Stimulated activated CD4-positive, alpha-beta T cell treated with anti-CD3 and anti-CD28 coated beads, Interleukin-4, amount 100 ng/mL, for 1 hour (primary cell): ENCODE measurements at regions not wholly inside any gene's neighbourhood (a gene's known extent, or its start where the extent isn't known, plus 50 kb on each side); places are given as distances from the start of the nearest gene placed in this dataset.
"Not testable (repeated sequence)": the region's sequence is repeated elsewhere in the genome, so short reads cannot be mapped to it uniquely, and the experiment has no call there.

Source experiments
- DNase-seq: peaks from one replicate; pipeline ENCODE4 v3.0.0-alpha.2; 2020

DNA sequence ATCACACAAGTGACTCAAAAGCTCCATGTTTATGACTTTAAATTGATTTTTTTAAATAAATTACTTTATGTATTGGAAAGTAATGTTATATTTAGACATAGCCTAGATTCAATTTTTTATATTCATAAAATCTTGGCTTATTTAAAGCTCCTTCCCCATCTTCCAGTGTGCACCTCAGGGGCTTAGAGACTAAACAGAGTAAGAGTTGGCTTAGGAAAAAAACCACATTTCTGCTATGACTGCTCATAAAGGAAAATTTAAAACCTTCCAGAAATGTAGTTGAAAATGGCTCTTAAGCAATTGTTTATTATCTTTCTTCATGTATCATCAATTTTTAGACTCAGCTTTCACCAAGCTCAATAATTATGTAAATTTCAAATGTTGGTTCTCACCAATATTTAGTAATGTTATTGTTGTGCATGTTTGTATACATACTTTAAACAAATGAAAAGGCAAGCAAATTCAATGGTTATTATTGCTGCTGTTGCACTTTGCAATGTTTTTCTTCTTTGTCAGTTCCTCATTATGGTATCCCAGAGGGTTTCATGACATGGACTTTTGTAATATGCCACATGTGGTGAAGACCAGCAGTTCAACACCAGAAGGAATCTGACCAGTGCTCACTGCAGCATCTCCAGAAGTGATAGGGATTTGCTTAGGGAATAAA, 700.1 kb upstream of the ANKRD30A start:
- DNase-seq = no peak

DNA sequence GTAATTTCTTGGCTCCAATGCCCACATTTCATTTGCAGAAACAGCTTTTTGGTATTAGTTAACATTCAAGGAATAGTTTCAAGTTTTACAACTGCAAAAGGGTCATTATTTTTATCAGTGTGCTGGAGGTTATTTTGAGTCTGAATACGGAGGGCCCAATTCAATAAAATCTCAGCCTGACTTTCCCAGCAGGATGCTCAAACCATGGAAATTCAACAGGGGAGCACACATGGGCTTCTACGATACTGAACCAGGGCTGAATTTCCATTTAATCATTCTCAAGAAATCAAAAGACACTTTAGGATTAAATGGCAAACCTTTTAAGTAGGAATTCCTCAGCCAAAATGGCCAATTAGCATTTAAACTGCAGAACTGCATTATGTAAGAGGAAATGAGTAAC, 700.9 kb upstream of the ANKRD30A start:
- no peak for DNase-seq

DNA sequence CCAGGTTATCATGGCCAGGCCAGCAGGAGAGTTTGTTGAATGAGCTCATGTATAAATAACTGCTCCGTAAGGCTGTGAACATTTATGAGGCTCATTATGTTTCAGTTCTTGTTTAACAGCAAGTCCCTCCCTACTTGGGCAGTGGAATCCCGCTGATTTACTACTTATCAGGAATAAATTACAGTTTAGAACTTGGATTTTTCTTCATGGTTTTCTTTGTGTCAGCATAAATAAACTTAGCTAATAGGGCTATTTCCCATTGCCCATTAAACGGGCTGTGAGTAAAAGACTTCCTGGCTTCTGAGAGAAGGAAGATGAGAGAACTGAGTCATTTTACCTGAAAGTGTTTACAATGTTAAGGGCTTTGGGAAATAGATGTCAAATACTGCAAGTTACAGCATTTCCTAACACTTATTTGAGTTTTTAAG, 701.6 kb upstream of the ANKRD30A start:
- DNase-seq = no peak

DNA sequence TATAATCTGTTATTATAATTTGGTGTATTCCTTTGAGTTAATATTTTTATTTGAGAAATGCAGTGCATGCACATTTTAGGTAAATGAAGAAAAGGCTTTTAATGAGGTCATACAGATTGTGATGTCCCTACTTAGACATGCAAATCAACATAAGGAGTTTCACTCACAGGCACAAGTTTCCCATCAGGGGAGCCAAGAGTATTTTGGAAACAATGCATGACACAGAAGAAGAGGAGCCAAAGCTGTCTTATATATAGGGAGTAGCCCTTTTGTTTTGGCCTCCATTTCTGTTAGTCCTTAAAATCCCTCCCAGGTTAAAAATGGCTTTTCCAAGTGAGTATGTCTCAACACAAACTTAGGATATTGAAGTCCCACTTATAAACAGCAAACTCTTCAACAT, 703.4 kb upstream of the ANKRD30A start:
- no peak for DNase-seq

DNA sequence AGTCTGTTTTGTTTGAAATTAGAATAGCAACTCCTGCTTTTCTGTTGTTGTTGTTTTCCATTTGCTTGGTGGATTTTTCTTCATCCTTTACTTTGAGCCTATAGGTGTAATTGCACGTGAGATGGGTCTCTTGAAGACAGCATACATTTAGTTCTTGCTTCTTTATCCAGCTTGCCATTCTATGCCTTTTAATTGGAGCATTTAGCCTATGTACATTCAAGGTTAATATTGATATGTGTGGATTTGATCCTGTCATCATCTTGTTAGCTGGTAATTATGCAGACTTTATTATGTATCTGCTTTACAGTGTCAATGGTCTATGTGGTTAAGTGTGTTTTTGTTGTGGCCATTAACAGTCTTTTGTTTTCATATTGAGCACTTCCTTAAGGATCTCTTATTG, 708.9 kb upstream of the ANKRD30A start:
- no peak for DNase-seq

DNA sequence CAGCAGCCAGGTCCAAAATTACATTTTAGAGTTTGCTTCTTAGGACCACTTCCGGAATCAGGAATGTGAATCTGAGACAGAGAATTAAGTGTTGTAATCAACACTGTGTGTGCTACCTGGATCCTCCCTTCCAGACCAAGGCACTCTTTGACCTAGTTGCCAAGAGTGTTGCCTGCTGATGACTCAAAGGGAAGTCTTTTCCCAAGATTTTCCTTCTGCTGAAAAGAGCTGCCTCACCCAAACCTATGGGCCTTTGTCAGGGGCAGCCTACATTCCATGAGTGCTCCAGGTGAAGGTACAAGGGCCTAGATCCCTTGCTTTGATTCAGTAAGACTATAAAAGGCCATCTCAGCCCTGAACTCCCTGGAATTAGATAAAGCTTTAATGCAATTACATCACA, 712.5 kb upstream of the ANKRD30A start:
- no peak for DNase-seq

DNA sequence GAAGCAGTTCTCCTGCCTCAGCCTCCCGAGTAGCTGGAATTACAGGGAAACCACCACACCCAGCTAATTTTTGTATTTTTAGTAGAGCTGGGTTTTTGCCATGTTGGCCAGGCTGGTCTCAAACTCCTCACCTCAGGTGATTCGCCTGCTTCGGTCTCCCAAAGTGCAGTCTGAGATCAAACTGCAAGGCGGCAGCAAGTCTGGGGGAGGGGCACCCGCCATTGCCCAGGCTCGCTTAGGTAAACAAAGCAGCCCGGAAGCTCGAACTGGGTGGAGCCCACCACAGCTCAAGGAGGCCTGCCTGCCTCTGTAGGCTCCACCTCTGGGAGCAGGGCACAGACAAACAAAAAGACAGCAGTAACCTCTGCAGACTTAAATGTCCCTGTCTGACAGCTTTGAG, 725.2 kb upstream of the ANKRD30A start:
- DNase-seq = not testable (repeated sequence)

DNA sequence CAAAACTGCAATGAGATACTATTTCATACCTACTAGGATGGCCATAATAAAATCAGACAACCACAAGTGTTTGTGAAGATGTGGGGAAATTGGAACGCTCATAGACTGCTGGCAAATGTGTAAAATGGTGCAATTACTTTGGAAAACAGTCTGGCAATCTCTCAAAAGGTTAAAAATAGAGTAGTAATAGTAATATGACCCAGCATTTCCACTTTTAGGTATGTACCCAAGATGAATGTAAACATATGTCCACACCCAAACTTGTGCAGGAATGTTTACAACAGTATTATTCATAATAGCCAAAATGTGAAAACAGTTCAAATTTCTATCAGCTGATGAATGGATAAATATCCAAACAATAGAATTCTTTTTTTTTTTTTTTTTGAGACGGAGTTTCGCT, 731.6 kb upstream of the ANKRD30A start:
- no peak for DNase-seq

DNA sequence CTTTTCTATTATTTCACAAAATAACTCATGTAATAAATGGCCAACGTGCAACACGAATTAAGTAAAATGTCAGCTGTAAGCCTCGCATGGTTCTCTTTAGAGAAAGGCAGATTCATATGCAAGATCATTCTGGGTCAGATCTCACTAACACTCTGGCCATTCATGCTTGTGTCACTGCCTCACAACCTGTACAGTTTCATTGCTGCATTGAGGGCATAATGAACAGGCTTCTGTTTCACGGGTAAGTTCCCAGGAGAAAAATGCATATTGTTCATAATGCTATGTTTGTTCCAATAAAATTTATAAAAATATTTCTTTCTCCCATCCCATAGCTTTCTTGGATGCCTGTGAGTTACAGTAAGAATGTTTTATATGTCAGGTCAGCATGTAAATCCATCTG, 734.0 kb upstream of the ANKRD30A start:
- DNase-seq = no peak

DNA sequence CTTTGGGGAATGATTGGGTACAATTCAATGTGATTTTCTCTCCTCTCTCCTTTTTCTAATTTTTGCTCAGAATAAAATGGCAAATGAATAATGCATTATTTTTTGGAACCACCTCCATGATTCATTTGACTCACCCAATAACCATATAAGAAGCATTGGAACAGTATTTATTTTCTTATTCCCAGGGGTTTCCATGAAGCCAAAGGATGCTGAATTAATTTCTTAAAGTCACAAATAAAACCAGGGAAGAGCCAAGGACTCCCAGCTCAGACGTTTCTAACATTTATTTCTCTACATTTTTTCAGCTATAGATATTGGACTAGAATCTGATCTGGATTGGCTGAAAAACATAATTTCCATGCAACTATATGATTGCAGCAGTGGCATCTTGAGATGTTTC, 735.2 kb upstream of the ANKRD30A start:
- no peak for DNase-seq

DNA sequence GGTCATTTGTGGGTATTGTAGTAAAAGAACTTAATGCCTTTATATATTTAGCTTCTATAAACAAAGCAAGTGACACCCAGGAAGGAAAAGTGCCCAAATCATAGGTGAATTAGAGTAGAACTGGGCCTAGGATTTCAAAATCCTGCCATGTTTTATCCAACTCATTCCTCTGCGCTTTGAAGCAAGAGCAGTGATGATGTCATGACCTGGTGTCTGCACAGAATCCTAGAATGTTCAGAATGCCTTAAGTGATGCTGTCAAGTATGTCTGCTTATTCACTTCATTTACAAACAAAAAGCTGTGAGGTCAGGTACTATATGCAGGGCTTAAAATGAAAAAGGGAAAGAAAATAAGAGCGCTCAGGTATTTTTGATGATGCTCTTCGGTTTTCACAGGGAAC, 737.2 kb upstream of the ANKRD30A start:
- DNase-seq = no peak

DNA sequence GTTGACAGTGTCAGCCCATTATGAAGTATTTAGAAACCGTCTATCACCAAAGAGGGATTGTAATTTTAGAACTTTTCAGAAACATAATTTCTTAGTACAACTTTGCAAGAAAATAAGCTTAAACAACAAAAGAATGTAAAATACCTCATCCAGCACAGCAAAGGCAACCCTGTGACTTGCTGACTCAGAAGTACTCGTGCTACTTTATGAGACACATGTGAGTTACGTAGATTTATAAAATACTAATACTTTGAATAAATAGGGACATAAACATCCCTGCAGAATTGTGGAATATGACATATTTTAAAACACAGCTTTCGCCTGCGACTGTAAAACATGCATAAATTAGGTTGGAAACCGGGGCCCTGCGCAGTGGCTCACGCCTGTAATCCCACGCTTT, 739.7 kb upstream of the ANKRD30A start:
- no peak for DNase-seq

DNA sequence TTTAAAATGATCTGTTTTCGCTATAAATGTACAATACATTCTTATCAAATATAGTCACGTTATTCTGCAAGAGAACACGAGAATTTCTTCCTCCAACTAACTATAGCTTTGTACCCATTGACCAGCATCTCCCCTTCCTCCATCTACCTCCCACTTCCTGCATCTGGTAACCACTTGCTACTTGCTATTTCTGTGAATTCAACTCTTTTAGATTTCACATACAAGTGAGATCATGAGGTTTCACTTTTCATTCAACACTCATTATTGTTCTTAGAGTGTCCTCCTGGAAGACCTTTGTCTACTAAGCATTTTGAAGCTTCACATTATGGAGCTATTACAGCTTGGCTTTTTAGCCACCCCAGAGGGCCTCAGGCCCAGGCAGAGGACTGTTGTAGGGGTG, 741.3 kb upstream of the FZD8 start:
- DNase-seq = no peak

DNA sequence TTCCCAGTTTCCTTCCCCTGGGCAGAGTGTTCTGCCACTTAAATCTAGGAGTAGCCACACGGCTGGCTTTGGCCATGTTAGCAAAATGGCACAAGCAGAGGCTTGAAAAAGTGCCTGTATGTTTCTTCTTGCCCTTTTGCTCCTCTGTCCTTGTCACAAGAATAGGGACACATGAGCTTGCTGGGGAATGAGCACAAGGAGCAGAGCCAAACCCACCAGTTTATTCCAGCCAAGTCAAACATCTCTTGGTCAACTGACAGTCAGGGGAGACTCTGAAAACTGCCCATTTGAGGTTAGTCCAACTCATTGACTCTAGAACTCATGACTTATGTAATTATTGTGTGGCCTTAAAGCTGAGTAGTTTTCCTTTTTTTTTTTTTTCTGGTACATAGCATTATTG, 739.7 kb upstream of the FZD8 start:
- no peak for DNase-seq

DNA sequence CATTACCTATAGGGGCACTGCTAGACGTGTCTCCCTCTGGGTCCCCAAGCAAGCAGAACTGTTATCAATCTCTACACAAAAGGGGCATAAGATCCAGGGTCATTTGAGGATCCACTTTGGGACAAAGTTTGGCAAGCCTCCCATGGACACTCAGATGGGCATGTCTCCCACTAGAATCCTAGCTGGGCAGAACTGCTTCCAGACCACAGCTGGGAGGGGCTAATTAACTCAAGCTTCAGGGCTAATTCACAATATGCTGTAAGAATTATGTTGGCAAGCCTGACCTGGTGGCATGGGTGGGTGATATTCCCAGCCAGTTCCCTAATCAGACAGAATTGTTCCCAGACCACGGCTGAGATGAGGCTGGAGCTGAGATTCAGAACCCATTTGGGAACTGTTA, 738.4 kb upstream of the FZD8 start:
- no peak for DNase-seq

DNA sequence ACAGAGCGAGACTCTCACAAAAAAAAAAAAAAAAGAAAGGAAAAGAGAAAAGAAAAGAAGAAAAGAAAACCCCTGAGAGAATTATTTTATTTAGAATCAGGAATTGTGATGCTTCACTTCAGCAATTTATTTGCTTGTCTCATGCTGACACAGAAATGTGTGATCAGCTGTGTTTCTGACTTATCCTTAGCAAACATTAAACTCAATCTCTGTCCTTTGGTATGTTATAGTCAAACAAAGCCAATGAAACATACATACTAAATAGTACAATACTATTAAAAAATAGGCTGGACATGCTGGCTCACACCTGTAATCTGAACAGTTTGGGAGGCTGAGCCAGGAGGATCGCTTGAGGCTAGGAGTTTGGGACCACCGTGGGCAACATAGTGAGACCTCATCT, 733.0 kb upstream of the FZD8 start:
- DNase-seq = no peak

DNA sequence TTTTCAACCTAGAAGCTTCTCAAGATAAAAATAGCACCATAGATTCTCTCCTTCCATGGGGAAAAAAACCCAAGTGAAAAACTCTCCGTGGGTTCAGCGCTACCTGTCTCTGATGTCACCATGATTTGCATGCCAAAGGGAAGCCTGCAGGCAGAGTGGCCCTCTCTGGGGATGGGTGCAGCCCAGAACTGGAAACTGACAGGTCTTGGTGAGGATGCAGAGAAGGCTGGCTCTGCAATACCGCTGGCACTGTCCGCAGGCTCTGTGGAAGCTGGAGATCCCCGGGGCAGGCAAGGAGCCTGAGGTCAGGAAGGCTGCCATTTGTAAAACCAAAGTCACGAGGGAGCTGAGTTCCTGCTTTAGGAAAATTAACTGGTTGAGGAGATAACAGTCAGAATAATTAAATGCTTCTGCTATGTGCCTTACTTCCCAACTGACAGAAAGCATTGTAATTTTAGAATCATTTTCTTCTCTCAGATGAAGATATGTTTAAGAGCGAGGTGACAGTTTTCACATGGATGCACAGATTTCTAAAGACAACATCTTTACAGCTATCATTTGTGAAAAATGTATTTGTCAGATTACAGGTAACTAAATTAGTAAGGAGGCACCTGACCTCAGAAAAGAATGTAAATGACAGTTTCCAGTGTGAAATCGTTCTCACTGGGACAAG, 731.5 kb upstream of the FZD8 start:
- no peak for DNase-seq

DNA sequence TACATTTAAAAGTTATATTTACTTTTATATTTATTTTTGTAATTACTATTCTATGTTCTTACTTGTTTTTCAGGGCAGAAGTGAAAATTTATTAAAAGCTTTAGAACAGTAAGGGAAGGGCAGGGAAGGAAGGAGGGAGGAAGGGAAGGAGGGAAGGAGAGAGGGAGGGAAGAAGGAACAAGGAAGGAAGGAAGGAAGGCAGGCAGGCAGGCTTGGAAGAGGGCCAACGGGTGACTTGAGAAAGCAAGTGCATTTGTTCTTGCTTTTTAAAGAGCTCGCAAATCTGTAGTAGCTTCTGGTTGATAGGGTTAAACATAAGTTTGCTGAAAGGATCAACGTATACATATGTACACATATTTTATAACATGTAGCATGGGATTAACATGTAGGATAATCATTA, 725.3 kb upstream of the FZD8 start:
- DNase-seq = no peak

DNA sequence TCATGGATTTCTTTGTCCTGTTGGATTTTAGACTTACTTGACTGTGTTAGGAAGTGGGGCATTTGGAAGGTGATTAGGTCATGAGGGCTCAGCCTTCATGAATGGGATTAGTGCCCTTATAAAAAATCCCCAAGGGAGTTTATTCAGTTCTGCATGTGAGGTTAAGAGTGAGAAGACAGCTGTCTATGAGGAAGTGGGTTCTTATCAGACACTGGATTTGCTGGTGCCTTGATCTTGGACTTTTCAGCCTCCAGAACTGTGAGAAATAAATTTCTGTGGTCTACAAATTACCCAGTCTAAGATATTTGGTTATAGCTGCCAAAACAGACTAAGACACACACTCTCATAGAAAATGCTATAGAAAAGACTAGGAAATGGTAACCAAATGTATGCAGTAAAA, 724.7 kb upstream of the FZD8 start:
- DNase-seq = no peak

DNA sequence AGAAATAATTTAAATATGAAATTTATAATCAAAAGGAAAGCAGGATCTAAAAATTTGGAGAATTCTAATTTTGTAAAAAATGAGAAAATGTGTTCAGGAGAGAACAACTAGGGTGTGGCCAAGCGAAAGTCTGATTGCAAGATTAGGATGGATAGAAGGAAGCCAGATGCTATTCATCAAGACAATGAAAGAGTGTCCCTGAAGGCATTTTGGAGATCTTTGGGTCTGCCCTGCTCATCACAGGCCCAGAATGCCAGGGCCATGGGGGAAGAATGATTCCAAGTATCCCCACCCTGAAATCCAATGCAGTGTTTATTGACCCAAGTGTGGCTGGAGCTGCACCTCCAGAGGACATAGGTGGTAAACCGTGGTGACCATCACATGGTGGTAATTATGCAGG, 724.0 kb upstream of the FZD8 start:
- no peak for DNase-seq

DNA sequence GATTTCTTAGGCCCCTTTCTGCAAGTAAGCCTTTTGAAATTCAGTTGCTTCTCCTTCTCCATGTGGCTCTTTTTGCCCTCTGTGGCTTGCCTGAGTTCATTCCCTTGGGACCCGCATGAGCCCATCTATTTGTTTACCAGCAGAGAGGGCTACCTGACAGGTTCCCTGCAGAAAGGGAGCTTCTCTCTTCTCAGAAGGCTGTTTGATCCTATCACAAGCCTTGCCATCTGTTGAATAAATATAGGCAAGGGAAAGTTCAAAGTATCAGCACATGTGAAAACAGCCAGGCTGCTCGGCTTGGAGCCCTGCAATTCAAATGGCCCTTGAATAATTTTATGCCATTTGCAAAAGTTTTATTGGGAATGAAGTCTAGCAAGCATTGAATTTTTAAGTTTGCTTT, 720.2 kb upstream of the FZD8 start:
- no peak for DNase-seq

DNA sequence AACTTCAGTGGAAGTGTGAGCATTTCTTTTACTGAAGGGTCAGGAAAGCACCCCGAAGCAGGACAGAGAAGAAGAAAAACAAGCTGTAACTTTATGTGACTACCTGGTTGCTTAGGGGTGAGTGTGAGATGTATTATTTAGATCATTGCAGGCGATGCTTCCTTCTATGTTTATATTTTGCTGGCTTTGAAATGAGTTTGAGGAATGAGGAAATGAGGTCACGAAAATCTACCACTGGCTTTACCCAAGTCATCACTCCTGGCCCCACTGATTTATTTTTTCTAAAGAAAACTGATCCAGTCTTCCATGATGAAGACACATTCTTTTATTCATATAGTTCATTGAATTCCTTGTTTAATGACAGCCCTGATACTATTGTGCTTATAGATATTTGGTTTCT, 716.6 kb upstream of the FZD8 start:
- DNase-seq = no peak

DNA sequence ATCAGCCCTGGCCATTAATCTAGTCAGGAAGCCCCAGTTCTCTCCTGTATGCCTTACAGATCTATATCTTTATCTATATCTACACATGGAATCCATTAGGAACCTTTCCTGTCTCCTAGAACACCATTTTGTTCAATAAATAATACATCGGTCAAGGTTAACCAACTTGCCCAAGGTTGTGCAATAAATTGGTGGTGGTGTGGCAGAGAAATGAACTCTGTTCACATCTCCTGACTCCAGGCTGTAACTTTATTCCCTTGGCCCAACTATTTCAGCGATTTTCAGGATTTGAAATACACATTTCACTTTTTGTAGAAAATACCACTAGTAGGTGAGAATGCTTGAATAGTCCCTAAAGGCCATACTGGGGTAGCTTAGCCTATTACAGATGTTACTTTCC, 712.5 kb upstream of the FZD8 start:
- DNase-seq = no peak

DNA sequence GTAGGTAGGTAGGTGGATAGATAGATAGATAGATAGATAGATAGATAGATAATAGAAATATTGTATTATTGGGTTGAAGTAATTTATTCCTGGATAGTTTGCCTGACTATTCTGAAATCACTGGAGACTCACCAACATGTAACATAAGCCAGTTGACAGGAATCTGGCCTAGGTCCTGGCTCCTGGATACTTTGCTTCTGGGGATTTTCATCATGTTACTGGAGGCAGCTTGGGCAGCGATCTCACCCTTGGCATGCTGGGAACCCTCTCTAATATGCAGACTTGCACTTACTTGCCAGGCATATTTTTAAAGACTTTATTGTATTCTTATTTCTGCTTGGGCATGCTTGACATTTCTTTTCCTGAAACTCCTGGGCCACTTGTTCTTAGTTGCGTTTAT, 709.1 kb upstream of the FZD8 start:
- DNase-seq = no peak

DNA sequence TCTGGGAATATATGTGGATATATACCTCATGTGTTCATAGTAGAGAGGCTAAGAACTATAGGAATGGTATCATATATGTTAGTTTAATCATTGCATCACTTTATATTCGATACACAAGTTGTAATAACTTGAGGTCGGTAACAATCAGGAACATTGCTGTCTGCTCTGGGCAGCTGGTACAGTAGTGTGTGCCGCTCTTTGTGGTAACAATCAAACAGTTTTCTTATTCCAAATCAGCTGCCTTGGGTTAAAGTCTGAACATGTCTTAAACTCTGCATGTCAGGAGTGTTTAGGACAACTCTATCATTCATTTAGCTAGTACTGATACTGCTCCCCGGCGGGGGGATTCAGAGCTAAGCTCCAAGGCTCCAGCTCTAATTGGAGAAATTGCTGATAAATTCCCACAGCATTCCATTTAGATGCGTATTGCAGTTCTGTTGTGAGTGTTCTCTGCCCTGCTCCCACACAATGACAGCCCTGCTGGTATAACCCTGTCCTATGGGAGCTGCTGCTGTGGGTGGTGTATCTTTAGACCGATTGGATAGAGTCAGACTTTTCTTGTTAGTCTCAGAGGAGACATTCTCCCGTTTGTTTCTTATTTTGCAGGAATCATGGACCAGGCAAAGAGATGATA, 707.5 kb upstream of the FZD8 start:
- no peak for DNase-seq
